GM21737 (cell line): ENCODE measurements at regions not wholly inside any gene's neighbourhood (a gene's known extent, or its start where the extent isn't known, plus 50 kb on each side); places are given as distances from the start of the nearest gene placed in this dataset.
"Not testable (repeated sequence)": the region's sequence is repeated elsewhere in the genome, so short reads cannot be mapped to it uniquely, and the experiment has no call there.

Source experiments
- ATAC-seq: cut with Tn5 transposase; IDR thresholded peaks from one replicate; pipeline ENCODE4 v1.9.1; 2021; ENCODE audit warnings: mild to moderate bottlenecking, moderate library complexity; ENCODE audit not compliant: unreplicated experiment

GRCh38 chr10:84698989-84699388, 370.6 kb downstream of the CCSER2 start:
- ATAC-seq = no peak

- no peak for ATAC-seq
These were observed 372.4 kb downstream of the CCSER2 start for GRCh38 chr10:84700668-84701369.

- no peak for ATAC-seq
These were observed 373.0 kb downstream of the CCSER2 start for GRCh38 chr10:84701370-84701720.

- no peak for ATAC-seq
These were observed 375.7 kb downstream of the CCSER2 start for GRCh38 chr10:84704101-84704500.

- no peak for ATAC-seq
These were observed 378.0 kb downstream of the CCSER2 start for GRCh38 chr10:84706431-84706830.

GRCh38 chr10:84706875-84707274, 378.5 kb downstream of the CCSER2 start:
- ATAC-seq = no peak

- ATAC-seq = no peak
These were observed 387.5 kb downstream of the CCSER2 start for GRCh38 chr10:84715911-84716310.

- no peak for ATAC-seq
These were observed 390.7 kb downstream of the CCSER2 start for GRCh38 chr10:84718877-84719616.

- ATAC-seq = no peak
These were observed 391.3 kb downstream of the CCSER2 start for GRCh38 chr10:84719687-84720086.

- no peak for ATAC-seq
These were observed 399.0 kb downstream of the CCSER2 start for GRCh38 chr10:84727398-84727797.

GRCh38 chr10:84739126-84739525, 410.7 kb downstream of the CCSER2 start:
- ATAC-seq = not testable (repeated sequence)

- ATAC-seq = no peak
These were observed 411.3 kb downstream of the CCSER2 start for GRCh38 chr10:84739641-84740040.

- no peak for ATAC-seq
These were observed 415.1 kb downstream of the CCSER2 start for GRCh38 chr10:84743483-84743882.

- ATAC-seq = no peak
These were observed 426.9 kb downstream of the CCSER2 start for GRCh38 chr10:84755311-84755710.

- not testable (repeated sequence) for ATAC-seq
These were observed 428.3 kb downstream of the CCSER2 start for GRCh38 chr10:84756653-84757052.

- not testable (repeated sequence) for ATAC-seq
These were observed 433.7 kb downstream of the CCSER2 start for GRCh38 chr10:84761994-84762614.

GRCh38 chr10:84762754-84763394, 434.5 kb downstream of the CCSER2 start:
- ATAC-seq = no peak

- ATAC-seq = no peak
These were observed 435.6 kb downstream of the CCSER2 start for GRCh38 chr10:84763965-84764364.

- ATAC-seq = no peak
These were observed 436.7 kb downstream of the CCSER2 start for GRCh38 chr10:84765086-84765485.

GRCh38 chr10:84765656-84766055, 437.3 kb downstream of the CCSER2 start:
- no peak for ATAC-seq

GRCh38 chr10:84766923-84767322, 438.5 kb downstream of the CCSER2 start:
- no peak for ATAC-seq

GRCh38 chr10:84768132-84768531, 439.7 kb downstream of the CCSER2 start:
- no peak for ATAC-seq
